Ishikawa (cell line): ENCODE measurements at regions not wholly inside any gene's neighbourhood (a gene's known extent, or its start where the extent isn't known, plus 50 kb on each side); places are given as distances from the start of the nearest gene placed in this dataset.

Experiments
- CEBPB ChIP-seq: IDR thresholded peaks from 2 replicates; pipeline ENCODE4 v1.6.1; 2012
- CREB1 ChIP-seq: IDR thresholded peaks from 2 replicates; pipeline ENCODE4 v1.6.1; 2012; ENCODE audit warnings: low read depth
- EGR1 ChIP-seq: IDR thresholded peaks from 2 replicates; pipeline ENCODE4 v1.6.1; 2012
- EP300 ChIP-seq: IDR thresholded peaks from 2 replicates; pipeline ENCODE4 v1.6.1; 2012; ENCODE audit warnings: borderline replicate concordance
- FOXM1 ChIP-seq: IDR thresholded peaks from 2 replicates; pipeline ENCODE4 v1.6.1; 2012; ENCODE audit warnings: low read depth, borderline replicate concordance
- MAX ChIP-seq: IDR thresholded peaks from 2 replicates; pipeline ENCODE4 v1.6.1; 2012
- NFIC ChIP-seq: IDR thresholded peaks from 2 replicates; pipeline ENCODE4 v1.6.1; 2012
- RAD21 ChIP-seq: IDR thresholded peaks from 2 replicates; pipeline ENCODE4 v1.6.1; 2012; ENCODE audit warnings: low read depth
- REST ChIP-seq: IDR thresholded peaks from 2 replicates; pipeline ENCODE4 v1.6.1; 2012; ENCODE audit warnings: low read depth, mild to moderate bottlenecking
- TAF1 ChIP-seq: IDR thresholded peaks from 2 replicates; pipeline ENCODE4 v1.6.1; 2012; ENCODE audit warnings: low read depth, mild to moderate bottlenecking
- TCF12 ChIP-seq: IDR thresholded peaks from 2 replicates; pipeline ENCODE4 v1.6.1; 2012; ENCODE audit warnings: low read depth
- TEAD4 ChIP-seq: IDR thresholded peaks from 2 replicates; pipeline ENCODE4 v1.6.1; 2012
- USF1 ChIP-seq: IDR thresholded peaks from 2 replicates; pipeline ENCODE4 v1.6.1; 2012
- YY1 ChIP-seq: IDR thresholded peaks from 2 replicates; pipeline ENCODE4 v1.6.1; 2012; ENCODE audit warnings: low read depth
- ZBTB7A ChIP-seq: IDR thresholded peaks from 2 replicates; pipeline ENCODE4 v1.6.1; 2012; ENCODE audit warnings: low read depth

GRCh38 chr15:98195796-98196195, 235.3 kb downstream of the ARRDC4 start:
- TF ChIP-seq EP300 (no peak), NFIC (no peak), REST (no peak)

- TF ChIP-seq USF1 (no peak), FOXM1 (no peak), CEBPB (no peak), EP300 (no peak)
These were observed 235.9 kb downstream of the ARRDC4 start for GRCh38 chr15:98196371-98196770.

- TF ChIP-seq CEBPB (no peak), RAD21 (no peak), YY1 (no peak), FOXM1 (no peak), CREB1 (no peak), EGR1 (no peak), MAX (no peak), NFIC (no peak), TCF12 (no peak), ZBTB7A (no peak), TAF1 (no peak), USF1 (no peak), TEAD4 (no peak), REST (no peak)
These were observed 241.8 kb downstream of the ARRDC4 start for GRCh38 chr15:98202256-98202655.

GRCh38 chr15:98203872-98204660, 243.6 kb downstream of the ARRDC4 start:
- no peak for TF ChIP-seq TEAD4
- TF ChIP-seq ZBTB7A = no peak
- TF ChIP-seq EGR1 = no peak
- TF ChIP-seq YY1 = no peak
- TF ChIP-seq CREB1 = no peak
- TF ChIP-seq TAF1 = no peak
- TF ChIP-seq NFIC = no peak
- no peak for TF ChIP-seq REST
- TF ChIP-seq TCF12 = no peak
- TF ChIP-seq FOXM1 = no peak
- TF ChIP-seq MAX = no peak

- no peak for TF ChIP-seq REST
- no peak for TF ChIP-seq TAF1
- no peak for TF ChIP-seq RAD21
- TF ChIP-seq NFIC = no peak
- TF ChIP-seq TCF12 = no peak
- no peak for TF ChIP-seq USF1
- TF ChIP-seq YY1 = no peak
- no peak for TF ChIP-seq MAX
- TF ChIP-seq ZBTB7A = no peak
- no peak for TF ChIP-seq EP300
- no peak for TF ChIP-seq CEBPB
- no peak for TF ChIP-seq CREB1
- TF ChIP-seq TEAD4 = no peak
These were observed 247.4 kb downstream of the ARRDC4 start for GRCh38 chr15:98207928-98208327.
